GM21360 (cell line): ENCODE measurements at regions not wholly inside any gene's neighbourhood (a gene's known extent, or its start where the extent isn't known, plus 50 kb on each side); places are given as distances from the start of the nearest gene placed in this dataset.

Experiments used
- ATAC-seq: cut with Tn5 transposase; IDR thresholded peaks from one replicate; pipeline ENCODE4 v1.9.1; 2021; ENCODE audit warnings: mild to moderate bottlenecking, moderate library complexity; ENCODE audit not compliant: unreplicated experiment

GRCh38 chr18:71597219-71597618, 946.9 kb downstream of the CBLN2 start:
- no peak for ATAC-seq

- ATAC-seq, result no peak
Measured at GRCh38 chr18:71583252-71583651, 960.9 kb downstream of the CBLN2 start.

- no peak for ATAC-seq
Measured at GRCh38 chr18:71554686-71555085, 989.5 kb downstream of the CBLN2 start.

GRCh38 chr18:71541643-71542042, 1002.5 kb downstream of the CBLN2 start:
- no peak for ATAC-seq

- no peak for ATAC-seq
Measured at GRCh38 chr18:71529703-71530303, 1014.3 kb downstream of the CBLN2 start.

DNA sequence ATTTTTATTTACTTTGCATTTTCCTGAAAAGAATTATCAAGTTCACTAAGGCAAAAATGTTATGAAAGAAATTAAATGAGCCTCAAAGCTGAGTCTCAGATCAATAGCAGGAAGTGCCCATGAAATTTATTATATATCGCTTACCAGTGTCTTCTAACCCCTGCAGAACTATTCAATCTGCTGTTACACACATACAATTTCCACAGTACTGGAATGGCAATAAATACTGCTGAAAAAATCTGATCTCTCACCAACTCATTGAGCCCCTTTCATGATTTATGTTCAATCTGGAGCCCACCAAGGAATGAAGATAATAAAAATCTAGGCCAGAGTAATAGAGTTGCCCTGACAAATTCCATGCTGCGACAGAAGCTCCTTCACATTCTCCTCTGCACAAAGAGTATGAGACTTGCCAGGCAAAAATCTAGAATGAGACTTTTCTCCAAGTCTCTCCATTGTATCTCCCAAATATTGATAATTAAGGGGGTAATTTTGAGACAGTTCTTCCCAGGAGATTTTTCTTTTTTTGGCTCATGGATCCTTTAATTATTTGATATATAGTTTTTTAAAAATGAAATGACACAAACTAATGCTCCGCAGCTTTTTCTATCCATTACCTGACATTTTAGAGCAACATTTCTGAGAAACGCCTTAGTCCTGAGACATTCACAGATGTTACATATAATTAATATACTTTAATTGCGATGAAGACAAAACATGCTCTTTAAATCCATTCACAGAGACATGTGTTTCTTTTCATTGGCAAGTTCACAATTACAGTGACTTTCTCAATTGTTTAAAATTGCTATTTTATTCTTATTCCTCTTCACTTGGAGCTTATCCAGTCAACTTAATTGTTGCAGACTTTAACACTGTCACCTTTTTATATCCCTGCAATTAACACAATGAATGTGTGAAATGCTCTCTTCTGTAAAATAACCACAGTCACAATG, 1020.4 kb downstream of the CBLN2 start:
- no peak for ATAC-seq

- ATAC-seq, result no peak
Measured at GRCh38 chr18:71505526-71505925, 1038.6 kb downstream of the CBLN2 start.

- ATAC-seq, result no peak
Measured at GRCh38 chr18:71503222-71503621, 1040.9 kb downstream of the CBLN2 start.

- ATAC-seq, result no peak
Measured at GRCh38 chr18:71485611-71486010, 1058.5 kb downstream of the CBLN2 start.

- ATAC-seq, result no peak
Measured at GRCh38 chr18:71471963-71472725, 1072.0 kb downstream of the CBLN2 start.

DNA sequence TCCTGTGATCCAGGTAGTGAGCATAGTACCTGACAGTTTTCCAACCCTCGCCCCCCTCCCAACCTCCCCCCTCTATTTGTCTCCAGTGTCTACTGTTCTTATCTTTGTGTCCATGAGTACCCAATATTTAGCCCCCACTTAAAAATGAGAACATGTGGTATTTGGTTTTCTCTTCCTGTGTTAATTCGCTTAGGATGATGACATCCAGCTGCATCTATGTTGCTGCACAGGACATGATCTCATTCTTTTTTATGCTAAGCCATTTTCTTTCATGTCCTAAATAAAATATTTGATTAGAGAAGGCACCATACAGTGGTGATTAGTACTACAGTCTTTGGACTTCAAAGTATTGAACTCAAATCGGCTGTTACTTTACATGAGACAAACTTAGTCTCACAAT, 1087.9 kb downstream of the CBLN2 start:
- no peak for ATAC-seq

GRCh38 chr18:71450257-71450656, 1093.9 kb downstream of the CBLN2 start:
- no peak for ATAC-seq

- no peak for ATAC-seq
Measured at GRCh38 chr18:71443706-71444480, 1100.2 kb downstream of the CBLN2 start.

- no peak for ATAC-seq
Measured at GRCh38 chr18:71442731-71443141, 1101.4 kb downstream of the CBLN2 start.

GRCh38 chr18:71441156-71441555, 1103.0 kb downstream of the CBLN2 start:
- ATAC-seq, result no peak

GRCh38 chr18:71437511-71437910, 1106.6 kb downstream of the CBLN2 start:
- ATAC-seq, result no peak

- no peak for ATAC-seq
Measured at GRCh38 chr18:71433373-71433772, 1110.8 kb downstream of the CBLN2 start.

- ATAC-seq, result no peak
Measured at GRCh38 chr18:71431689-71432088, 1112.5 kb downstream of the CBLN2 start.

- no peak for ATAC-seq
Measured at GRCh38 chr18:71431171-71431570, 1113.0 kb downstream of the CBLN2 start.

DNA sequence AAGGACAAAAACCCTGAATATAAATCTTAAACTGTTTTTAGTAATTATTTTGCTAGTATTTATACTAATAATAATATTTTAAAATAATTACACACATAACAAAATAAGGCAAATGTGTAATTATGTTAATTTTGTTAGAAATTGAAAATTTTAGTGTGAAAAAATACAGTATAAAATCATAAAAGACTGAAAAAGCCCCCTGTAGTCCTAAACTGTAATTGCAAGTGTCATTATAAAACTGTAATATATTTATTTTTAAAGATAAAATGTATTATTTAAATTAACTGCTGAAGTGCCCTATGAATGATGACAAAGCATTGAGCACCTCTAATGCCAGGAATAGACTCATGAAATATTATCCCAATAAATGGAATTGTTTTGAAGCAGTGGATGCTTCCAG, 1117.7 kb downstream of the CBLN2 start:
- ATAC-seq, result no peak
